NCI-H146 treated with DMSO at 0.1 percent for 48 hours (cell line): ENCODE measurements at regions not wholly inside any gene's neighbourhood (a gene's known extent, or its start where the extent isn't known, plus 50 kb on each side); places are given as distances from the start of the nearest gene placed in this dataset.
"Not testable (repeated sequence)": the region's sequence is repeated elsewhere in the genome, so short reads cannot be mapped to it uniquely, and the experiment has no call there.

Source experiments
- DNase-seq: peaks from one replicate; lab custom pipeline; 2025; ENCODE audit not compliant: unreplicated experiment; lab: John Stamatoyannopoulos, UW

GRCh38 chr2:58721912-58722591, 480.9 kb upstream of the FANCL start:
- no peak for DNase-seq

GRCh38 chr2:58720770-58721697, 479.9 kb upstream of the FANCL start:
- DNase-seq: no peak

- DNase-seq: no peak
Observed at GRCh38 chr2:58720033-58720769, 479.1 kb upstream of the FANCL start.

DNA sequence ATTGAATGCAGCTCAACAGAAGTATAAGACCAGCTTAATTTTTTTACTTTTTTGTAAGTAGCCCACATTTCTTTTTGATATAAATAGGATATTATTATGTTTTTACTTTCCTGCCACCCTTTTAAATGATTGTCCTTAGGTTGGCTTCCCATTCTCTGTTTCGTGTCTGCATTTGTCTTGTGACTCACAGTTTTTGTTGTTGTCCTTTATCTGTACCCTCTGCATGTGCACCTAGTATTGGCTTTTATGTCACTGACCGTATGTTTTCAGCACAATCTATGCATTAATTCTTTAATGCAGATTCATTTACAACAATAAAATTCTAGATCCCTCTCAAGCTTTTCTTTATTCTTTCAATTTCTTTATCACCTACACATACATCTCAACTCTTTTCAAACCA, 474.2 kb upstream of the FANCL start:
- no peak for DNase-seq

GRCh38 chr2:58714238-58714637, 473.1 kb upstream of the FANCL start:
- no peak for DNase-seq

- no peak for DNase-seq
Observed at GRCh38 chr2:58710795-58711279, 469.7 kb upstream of the FANCL start.

DNA sequence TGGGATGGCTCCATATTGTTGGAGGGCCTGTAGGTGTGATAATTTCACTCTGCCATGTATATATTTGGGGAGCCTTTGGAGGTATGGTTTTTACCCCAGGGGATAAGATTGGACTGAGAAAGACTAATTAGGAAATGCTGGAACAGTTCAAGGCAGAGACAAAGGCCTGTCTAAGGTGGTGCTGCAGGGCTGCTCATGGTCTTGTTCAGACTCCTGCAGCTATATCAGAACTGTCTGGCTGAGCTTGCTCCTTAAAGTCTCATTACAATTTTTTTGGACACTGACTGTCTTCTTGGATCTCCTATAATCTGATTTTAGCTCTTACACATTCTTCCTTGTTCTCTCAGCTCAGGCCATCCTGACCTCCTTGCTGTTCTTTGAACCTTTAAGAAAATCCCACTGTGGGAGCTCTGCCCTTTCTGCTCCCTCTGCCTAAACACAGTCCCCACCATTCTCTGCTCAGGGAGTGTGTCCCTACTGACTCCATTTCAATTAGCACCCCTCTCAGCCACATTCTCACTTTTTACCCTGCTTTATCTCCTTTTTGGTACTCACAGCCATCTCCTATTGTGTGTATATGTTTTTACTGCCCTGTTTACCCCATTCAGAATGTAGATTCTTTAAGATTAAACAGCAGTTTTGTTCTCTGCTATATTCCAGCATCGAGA, 468.7 kb upstream of the FANCL start:
- DNase-seq: no peak

DNA sequence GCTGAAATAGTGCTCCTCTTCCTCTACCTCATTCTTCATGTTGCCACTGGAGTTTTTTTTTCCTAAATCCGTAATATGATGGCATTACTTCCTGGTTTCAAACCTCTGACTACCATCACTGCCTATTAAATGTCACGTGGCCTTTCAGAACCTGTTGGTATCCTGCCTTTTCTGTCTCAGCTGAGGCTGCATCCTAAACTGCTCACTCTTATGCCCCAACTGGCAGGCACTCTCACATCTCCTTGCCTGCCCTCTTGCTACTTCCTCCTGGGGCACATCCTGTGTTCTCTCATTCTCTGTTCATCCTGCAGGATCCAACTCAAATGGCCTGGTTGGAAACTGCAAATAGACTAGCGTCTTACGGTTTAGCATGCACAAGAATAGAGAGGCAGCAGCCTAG, 468.1 kb upstream of the FANCL start:
- no peak for DNase-seq

DNA sequence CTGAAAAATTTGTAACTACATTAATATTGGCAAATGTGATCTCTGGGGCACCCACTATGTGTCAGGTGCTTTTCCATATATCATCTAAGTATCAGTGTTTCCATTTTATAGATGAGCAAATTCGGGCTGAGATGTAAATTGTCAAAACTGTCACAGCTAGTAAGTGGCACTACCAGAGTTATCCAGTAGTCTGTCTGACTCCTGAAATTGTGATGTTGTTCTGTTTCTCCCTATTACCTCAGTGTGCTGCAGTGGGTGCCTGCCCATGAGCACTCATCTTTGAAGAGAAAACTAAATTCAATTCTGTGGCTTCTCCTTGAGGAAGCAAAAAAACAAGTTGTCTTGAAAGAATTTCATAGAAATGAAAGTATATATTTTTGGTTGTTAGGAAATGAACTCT, 467.4 kb upstream of the FANCL start:
- no peak for DNase-seq

GRCh38 chr2:58702302-58702885, 461.3 kb upstream of the FANCL start:
- DNase-seq: no peak

- no peak for DNase-seq
Observed at GRCh38 chr2:58701688-58702301, 460.7 kb upstream of the FANCL start.

GRCh38 chr2:58700591-58700990, 459.5 kb upstream of the FANCL start:
- DNase-seq: no peak

- DNase-seq: no peak
Observed at GRCh38 chr2:58699411-58699810, 458.3 kb upstream of the FANCL start.

GRCh38 chr2:58698620-58699019, 457.5 kb upstream of the FANCL start:
- no peak for DNase-seq

GRCh38 chr2:58694114-58694513, 453.0 kb upstream of the FANCL start:
- DNase-seq: not testable (repeated sequence)

DNA sequence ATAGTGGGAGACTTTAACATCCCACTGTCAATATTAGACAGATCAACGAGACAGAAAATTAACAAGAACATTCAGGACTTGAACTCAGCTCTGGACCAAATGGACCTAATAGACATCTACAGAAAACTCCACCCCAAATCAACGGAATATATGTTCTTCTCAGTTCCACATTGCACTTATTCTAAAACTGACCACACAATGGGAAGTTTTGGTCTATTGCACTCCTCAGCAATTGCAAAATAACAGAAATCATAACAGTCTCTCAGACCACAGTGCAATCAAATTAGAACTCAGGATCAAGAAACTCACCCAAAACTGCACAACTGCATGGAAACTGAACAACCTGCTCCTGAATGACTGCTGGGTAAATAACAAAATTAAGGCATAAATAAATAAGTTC, 449.9 kb upstream of the FANCL start:
- not testable (repeated sequence) for DNase-seq

DNA sequence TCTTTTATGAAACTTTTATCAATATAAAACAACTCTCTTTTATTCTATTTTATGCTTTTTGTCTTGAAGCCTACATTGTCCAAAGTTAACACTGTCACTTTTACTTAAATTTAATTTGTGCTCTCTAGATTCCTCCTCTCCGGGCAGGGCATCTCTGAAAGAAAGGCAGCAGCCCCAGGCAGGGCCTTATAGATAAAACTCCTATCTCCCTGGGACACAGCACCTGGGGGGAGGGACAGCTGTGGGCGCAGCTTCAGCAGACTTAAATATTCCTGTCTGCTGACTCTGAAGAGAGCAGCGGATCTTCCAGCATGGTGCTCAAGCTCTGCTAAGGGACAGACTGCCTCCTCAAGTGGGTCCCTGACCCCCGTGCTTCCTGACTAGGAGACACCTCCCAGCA, 447.7 kb upstream of the FANCL start:
- no peak for DNase-seq

DNA sequence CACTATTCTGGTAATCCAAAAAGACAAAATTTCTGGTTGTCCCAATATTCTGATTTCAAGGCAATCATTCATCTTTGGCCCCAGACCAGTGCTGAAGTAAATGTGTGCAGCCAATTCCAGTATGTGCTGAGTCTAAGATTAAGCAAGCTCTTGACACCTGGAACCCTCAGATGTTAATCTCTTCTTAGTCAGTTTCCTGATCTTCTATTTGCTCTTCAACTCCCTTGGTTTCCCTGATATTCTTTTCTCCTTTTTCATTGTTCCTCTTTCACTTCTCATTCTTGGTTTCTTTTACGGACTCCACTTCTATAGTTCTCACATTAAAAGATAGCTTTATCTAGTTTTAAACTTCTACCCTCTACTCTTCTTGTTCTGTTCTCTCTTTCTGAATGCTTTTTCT, 445.7 kb upstream of the FANCL start:
- no peak for DNase-seq

DNA sequence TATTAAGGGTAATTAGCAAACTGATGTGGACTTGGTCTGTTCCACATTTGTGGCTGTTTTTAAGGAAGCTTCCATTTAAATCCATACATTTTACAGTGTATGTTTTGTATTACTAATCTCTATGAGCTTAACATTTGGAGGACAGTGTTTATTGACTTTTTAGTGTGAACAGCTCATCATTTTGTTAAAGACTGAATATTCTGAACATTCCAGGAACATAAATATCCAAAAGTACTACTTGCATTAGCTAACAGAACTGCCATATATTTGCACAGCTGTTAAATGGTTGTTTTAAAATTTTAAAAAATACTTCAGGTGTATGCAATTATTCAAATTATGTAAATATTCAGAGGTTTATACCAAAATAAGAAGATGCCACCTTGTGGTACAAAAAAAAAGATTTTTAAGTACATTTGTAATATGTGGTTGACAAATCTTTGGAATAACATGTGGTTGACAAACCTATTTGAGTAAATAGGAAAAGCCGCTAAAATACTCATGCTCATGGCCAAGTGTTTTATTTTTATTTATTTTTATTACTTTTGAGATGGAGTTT, 439.7 kb upstream of the FANCL start:
- no peak for DNase-seq

- DNase-seq: no peak
Observed at GRCh38 chr2:58677748-58678147, 436.6 kb upstream of the FANCL start.
